Psoas muscle (tissue), 7 donors: ENCODE measurements at regions not wholly inside any gene's neighbourhood (a gene's known extent, or its start where the extent isn't known, plus 50 kb on each side); places are given as distances from the start of the nearest gene placed in this dataset.

Experiments
- ATAC-seq, 4 donors: fragments of 200-7000 bp; cut with Tn5 transposase; one replicate each; pipeline ENCODE4 v1.9.1; 2020; ENCODE audit warnings: moderate library complexity in 3 of 4, mild to moderate bottlenecking in 2 of 4
- DNase-seq, 2 donors: peaks; one replicate each; pipeline ENCODE4 v3.0.0-alpha.2; 2020
- H3K27ac ChIP-seq: fragments of 200-600 bp; one replicate; pipeline ENCODE4 v1.8.0; 2022
- H3K27me3 ChIP-seq, 3 donors: fragments of 200-600 bp in 1 of 3; one replicate each; pipeline versions ENCODE4 v1.6.1 to v1.8.0; 2013 to 2022; ENCODE audit warnings: low read length in 2 of 3, mild to moderate bottlenecking in 2 of 3, moderate library complexity in 1 of 3; ENCODE audit not compliant: insufficient read depth in 3 of 3
- H3K36me3 ChIP-seq, 2 donors: fragments of 200-600 bp in 1 of 2; one replicate each; pipeline versions ENCODE4 v1.6.1 to v1.8.0; 2013 to 2022; ENCODE audit warnings: low read depth in 1 of 2, mild to moderate bottlenecking in 1 of 2, moderate library complexity in 1 of 2; ENCODE audit not compliant: insufficient read depth in 1 of 2
- H3K4me1 ChIP-seq: fragments of 200-600 bp; one replicate; pipeline ENCODE4 v1.8.0; 2022
- H3K4me3 ChIP-seq: fragments of 200-600 bp; one replicate; pipeline ENCODE4 v1.8.0; 2022; ENCODE audit warnings: mild to moderate bottlenecking
- H3K9me3 ChIP-seq: fragments of 200-600 bp; one replicate; pipeline ENCODE4 v1.8.0; 2022
- WGBS, 3 donors: extraction: QIAGEN DNeasy Blood & Tissue Kit; methylation state at CpG; one replicate each; pipeline versions ENCODE4 v1.1.6 to v1.1.7; 2013; 5-methylcytosine and 5-hydroxymethylcytosine counted together
- intact Hi-C, 2 donors: fragments of 100-400 bp; cut with DNase I; formaldehyde crosslinking; loops; one replicate each; pipeline versions ENCODE4 v1.11.0 to v1.14.2; 2022
- TF ChIP-seq, protein P1 (sequence below): fragments of 200-600 bp; IDR thresholded peaks from one replicate; pipeline ENCODE4 v1.8.0; 2022; ENCODE audit warnings: antibody characterized with exemption
- donor health status: healthy with polysubstance abuse.
- donor health status: DM: no; HTN: no; CAD: no; lungs with moderate emphysema.
- donor health status: Bipolar disorder and iron deficiency.
- donor health status: healthy.
- donor health status: DM: yes; HTN: yes; CAD: no.
- donor health status: DM: no; HTN: no; CAD: no.
- donor health status: DM: yes; HTN: yes; CAD: no.

DNA sequence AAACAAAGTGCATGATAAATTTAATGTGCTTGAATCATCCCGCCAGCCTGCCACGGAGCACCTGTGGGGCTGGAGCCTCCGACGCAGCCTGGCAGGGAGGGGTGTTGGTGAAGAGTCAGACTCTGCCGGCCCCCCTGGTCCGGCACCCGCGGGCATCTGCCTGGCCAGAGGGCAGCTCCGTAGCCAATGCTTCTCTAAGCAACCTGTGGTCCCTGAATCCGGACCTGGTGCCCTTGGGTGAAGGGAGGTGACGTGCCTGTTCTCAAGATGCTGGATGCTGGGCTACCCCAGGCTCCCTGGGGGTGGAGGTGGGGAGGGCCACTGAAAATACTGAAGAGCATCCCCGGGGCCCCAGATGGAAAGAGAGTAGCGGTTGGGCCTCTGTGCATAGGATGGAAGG is 158.6 kb upstream of the C14orf180 start:
- TF ChIP-seq, protein P1, sequence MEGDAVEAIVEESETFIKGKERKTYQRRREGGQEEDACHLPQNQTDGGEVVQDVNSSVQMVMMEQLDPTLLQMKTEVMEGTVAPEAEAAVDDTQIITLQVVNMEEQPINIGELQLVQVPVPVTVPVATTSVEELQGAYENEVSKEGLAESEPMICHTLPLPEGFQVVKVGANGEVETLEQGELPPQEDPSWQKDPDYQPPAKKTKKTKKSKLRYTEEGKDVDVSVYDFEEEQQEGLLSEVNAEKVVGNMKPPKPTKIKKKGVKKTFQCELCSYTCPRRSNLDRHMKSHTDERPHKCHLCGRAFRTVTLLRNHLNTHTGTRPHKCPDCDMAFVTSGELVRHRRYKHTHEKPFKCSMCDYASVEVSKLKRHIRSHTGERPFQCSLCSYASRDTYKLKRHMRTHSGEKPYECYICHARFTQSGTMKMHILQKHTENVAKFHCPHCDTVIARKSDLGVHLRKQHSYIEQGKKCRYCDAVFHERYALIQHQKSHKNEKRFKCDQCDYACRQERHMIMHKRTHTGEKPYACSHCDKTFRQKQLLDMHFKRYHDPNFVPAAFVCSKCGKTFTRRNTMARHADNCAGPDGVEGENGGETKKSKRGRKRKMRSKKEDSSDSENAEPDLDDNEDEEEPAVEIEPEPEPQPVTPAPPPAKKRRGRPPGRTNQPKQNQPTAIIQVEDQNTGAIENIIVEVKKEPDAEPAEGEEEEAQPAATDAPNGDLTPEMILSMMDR = no peak
- intact Hi-C loops = no loop called here
- Histone ChIP-seq H3K4me3 (no peak overlapping the region), H3K36me3 (no peaks in the 10 kb centered on the region), H3K4me1 (no peaks in the 10 kb centered on the region), H3K9me3 (no peaks in the 10 kb centered on the region), H3K27ac (no peak overlapping the region), H3K27me3 (peaks cover 0 to 46% (median 7%) of the 10 kb centered on the region in 3 donors)
- ATAC-seq (no peak), DNase-seq (no peak)
- WGBS, 3 donors = 87 to 96% (median 92%) methylated on average over 13 of the region's 13 CpGs

DNA sequence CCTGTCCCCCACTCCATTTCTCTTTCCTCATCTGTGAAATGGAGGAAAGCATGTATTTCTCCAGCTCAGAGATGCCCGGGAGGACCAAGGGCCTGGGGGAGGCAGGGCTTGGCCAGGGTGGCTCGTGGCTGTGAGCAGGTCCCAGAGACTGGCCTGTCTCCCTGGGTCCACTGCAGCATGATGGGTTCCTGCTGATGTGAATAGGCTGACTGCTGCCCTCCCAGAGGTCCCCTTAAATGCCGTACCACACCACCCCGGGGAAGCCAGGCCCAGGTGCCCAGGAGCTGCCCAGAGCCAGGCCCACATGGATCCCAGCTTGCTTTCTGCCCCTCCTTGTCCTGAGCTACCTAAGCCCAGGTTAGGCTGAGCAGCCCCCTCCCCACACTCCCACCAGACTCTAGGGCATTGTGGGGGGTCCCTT is 158.2 kb upstream of the C14orf180 start:
- DNase-seq = no peak
- Histone ChIP-seq H3K9me3 (no peaks in the 10 kb centered on the region), H3K27ac (no peak overlapping the region), H3K36me3 (no peaks in the 10 kb centered on the region), H3K27me3 (peaks cover 0 to 46% (median 7%) of the 10 kb centered on the region in 3 donors), H3K4me3 (no peak overlapping the region), H3K4me1 (no peaks in the 10 kb centered on the region)
- 88 to 92% (median 89%) methylated on average over 4 of the region's 4 CpGs for WGBS, 3 donors
- intact Hi-C loops = no loop called here
- TF ChIP-seq, protein P1 = no peak
- no peak for ATAC-seq

DNA sequence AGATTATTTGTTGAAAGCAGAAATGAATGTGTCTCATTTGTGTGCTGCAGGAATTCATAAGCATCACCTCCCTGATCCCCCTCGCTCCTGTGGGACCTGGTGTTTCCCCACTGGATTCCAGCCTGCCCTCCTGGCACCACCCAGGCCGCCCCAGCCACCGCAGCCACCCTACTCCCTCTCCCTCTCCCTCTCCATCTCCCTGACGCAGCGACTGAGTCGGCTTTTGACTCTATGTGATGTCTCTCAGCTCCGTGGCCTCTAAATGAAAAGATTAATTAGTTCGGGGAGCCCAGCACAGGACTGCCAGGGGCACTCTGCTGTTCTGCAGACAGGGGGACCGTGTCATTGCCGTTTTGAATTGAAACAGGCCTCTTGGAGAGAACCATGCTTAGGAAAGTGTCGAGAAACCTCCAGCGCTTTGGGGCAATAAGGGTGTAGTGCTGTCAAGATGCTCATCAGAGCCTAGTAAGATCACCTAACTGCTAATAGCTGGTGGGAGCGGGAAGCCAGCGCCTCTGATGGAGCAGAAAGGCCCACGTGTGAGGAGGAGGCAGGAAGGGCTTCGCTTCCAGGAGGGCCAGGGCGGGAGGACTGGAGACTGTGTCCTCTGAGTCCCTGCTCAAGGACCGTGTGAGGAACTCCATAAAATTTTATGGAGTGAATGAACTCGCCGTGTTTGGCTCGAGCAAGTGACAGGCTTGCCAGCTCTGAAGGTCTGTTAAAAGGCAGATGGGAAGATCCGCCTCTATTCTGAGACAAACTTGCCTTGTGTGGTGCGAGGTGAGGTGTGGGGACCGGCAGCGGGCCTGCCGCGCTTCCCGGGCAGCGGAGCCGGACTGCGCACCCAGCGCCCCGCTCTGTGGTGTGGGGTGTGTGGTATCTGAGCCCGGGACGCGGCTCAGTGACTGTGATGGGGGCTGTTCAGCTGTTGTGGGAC is 157.4 kb upstream of the C14orf180 start:
- Histone ChIP-seq H3K27ac (no peak overlapping the region), H3K9me3 (no peaks in the 10 kb centered on the region), H3K4me3 (no peak overlapping the region), H3K36me3 (no peaks in the 10 kb centered on the region), H3K27me3 (peaks cover 0 to 46% (median 7%) of the 10 kb centered on the region in 3 donors), H3K4me1 (no peaks in the 10 kb centered on the region)
- 39 to 63% (median 47%) methylated on average over 36 of the region's 36 CpGs for WGBS, 3 donors
- TF ChIP-seq, protein P1 = no peak
- intact Hi-C loops = no loop called here
- DNase-seq (peak in 1 of 2 donors; percentile 44), ATAC-seq (no peak)

DNA sequence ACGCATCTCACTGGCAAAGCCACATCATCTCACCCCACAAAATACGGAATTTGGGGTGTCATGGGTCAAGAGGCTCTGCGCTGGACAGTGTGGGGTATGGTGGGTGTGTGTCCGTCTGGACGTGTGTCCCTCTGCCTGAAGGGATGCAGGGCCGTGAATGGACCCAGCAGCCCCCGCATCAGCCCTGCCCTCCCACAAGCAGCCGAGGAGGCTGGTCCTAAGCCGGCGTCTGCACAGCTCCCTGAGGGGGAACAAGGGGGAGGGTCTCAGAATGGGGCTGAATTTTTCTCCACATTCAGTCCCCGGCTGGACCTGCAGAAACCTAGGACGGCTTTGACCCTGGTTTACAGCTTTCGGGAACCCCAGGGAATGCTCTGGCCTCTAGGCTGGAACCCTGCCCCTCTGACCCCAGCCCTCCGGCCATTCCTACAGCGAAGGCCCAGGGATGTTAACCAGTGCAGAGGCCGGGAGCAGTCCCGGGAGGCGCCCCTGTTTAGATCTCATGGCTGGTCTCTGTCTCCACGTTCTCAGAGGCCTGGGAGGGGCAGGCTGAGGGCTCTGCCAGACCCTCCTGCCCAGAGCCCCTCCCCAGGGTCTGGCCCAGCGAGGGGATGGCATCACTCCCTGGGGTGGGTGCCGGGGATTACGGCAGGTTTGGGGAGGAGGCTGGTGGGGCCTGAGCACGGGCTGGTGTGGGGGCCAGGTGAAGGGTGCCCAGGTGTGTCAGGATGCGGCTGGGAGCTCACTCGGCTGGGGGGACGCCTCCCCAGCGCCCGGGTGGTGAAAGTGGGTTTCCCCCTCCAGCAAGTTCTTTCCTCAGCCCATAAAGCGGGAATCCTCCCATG is 156.5 kb upstream of the C14orf180 start:
- no peak overlapping the region for H3K27ac ChIP-seq
- no peaks in the 10 kb centered on the region for H3K4me1 ChIP-seq
- ATAC-seq (no peak), DNase-seq (peak in 1 of 2 donors; percentile 36)
- intact Hi-C loops = no loop called here
- peaks cover 0 to 46% (median 7%) of the 10 kb centered on the region in 3 donors for H3K27me3 ChIP-seq
- H3K9me3 ChIP-seq = no peaks in the 10 kb centered on the region
- 51 to 61% (median 57%) methylated on average over 28 to 29 of the region's 29 CpGs for WGBS, 3 donors
- TF ChIP-seq, protein P1 = no peak
- H3K36me3 ChIP-seq = no peaks in the 10 kb centered on the region
- no peak overlapping the region for H3K4me3 ChIP-seq
